GM19328 (cell line): ENCODE measurements at regions not wholly inside any gene's neighbourhood (a gene's known extent, or its start where the extent isn't known, plus 50 kb on each side); places are given as distances from the start of the nearest gene placed in this dataset.
"Not testable (repeated sequence)": the region's sequence is repeated elsewhere in the genome, so short reads cannot be mapped to it uniquely, and the experiment has no call there.

ENCODE experiments used
- ATAC-seq: cut with Tn5 transposase; IDR thresholded peaks from one replicate; pipeline ENCODE4 v1.9.1; 2021; ENCODE audit warnings: mild to moderate bottlenecking, moderate library complexity; ENCODE audit not compliant: unreplicated experiment

- no peak for ATAC-seq
These were observed 339.9 kb downstream of the SFMBT2 start for GRCh38 chr10:7070950-7071349.

DNA sequence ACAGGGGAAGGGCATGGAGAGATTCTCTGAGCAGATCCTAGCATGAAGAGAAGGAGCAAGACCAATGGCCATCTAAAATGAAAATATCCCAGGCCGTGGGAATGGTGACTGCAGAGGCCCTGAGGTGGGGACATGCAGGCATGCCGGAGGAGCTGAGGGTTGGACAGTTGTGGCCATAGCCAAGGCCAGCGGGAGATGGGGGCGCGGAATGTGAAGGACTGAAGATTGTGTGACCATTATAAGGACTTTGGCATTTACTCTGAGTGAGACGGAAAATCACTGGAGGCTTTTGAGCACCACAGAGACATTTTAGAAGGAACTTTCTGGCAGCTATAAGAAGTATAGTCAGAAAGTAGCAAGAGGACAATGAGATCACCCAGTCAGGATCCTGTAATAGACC is 341.1 kb downstream of the SFMBT2 start:
- no peak for ATAC-seq

DNA sequence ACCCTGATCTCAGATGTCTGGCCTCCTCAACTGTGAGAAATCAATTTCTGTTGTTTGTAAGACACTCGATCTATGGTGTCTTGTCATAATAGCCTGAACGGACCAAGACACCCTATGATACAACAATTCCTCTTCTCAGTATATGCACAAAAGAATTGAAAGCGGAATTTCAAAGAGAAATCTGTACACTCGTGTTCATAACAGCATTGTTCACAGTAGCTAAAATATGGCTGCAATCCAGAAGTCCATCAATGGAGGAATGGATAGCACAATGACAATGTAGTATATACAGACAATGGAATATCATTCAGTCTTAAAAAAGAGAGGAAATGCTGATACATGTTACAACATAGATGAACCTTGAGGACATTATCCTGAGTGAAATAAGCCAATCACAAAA is 354.6 kb downstream of the SFMBT2 start:
- ATAC-seq: no peak

- no peak for ATAC-seq
These were observed 355.9 kb downstream of the SFMBT2 start for GRCh38 chr10:7054915-7055314.

DNA sequence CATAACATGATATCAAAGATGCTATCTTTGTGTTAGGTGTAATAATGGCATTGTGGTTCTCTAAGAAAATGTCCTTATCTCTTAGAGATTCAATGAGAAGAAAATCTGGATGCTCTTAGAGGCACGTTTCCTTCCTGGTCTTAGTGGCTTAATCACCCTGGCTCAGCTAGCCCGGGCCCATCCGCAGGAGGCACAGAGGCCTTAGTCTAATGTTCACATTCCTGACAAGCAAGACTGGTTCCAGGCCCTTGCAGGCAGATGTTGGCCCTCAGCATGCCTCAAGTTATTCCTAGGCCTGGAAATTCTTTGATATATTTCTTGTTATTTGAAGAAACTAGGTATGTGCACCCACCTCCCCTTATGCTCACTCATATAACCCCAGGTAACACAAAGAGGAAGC is 357.6 kb downstream of the SFMBT2 start:
- ATAC-seq: no peak

- not testable (repeated sequence) for ATAC-seq
These were observed 360.8 kb downstream of the SFMBT2 start for GRCh38 chr10:7050024-7050423.

DNA sequence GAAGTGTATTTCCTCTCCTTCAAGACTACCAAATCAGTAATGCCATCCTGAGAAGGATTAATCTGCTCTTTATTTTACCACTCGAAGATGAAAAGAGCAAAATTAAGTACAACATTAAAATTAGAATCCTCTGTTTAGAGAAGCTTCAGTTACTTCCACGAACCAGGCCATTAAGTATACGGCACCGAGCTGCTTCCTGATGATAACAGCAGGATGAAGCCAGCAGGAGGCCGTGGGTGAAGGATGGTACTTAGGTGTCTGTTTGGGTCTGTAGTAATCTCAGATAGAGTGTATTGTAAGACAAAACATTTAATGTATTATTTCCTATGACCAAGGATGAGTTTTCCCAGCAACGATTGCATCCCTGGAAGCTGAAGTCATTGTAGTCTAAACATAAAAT is 362.8 kb downstream of the SFMBT2 start:
- no peak for ATAC-seq

DNA sequence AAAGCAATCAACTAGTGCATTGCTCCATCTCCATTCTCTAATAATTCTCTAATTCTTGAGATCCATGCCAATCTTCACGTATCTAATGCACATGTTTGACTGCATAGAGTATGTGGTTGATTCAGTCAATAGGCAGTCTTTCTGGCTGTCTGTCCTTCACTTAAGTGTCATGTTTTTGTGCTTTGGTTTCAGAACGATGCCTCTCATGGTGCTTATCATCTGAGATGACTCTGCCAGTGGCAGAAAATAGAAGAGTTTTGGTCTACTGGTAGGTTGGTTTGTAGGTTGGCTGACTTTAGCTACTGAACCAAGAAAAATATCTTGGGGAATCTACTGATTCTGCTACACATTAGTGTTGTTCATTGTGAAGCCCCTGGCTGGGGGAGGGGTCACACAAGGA is 364.2 kb downstream of the SFMBT2 start:
- peak; percentile 60 for ATAC-seq

- ATAC-seq: peak; percentile 68
These were observed 364.8 kb downstream of the SFMBT2 start for GRCh38 chr10:7045891-7046599.

GRCh38 chr10:7043055-7043653 is 367.7 kb downstream of the SFMBT2 start:
- ATAC-seq: no peak

DNA sequence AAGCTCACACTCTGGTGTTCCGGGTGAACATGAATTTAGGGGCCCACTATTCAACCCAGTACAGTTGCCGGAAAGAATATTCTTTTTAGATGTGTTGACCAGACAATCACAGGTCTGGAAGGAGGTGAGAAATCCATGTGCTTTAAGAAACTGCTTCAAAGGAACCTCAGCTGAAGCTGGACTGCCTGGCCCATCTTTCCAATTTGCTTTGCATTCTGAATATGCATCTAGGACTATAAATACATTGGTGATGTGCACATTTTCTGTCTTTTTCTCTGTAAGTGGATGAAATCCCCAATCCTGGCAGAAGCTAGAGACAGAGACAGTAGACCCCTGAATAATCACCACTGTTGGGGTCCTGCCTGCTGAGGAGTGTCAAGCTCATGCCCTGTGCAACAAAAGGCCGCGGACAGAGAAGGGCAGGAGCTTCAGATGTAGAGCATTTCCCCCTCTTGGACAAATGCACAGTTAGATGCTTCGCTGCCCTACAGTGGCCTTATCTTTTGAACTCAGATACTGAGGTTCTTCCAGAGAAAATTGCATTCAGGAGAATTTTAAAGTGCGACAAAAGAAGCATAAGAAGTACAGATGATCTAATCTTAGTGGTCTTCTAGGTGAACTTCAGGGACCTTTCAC is 368.3 kb downstream of the SFMBT2 start:
- ATAC-seq: no peak

GRCh38 chr10:7042000-7042399 is 368.8 kb downstream of the SFMBT2 start:
- ATAC-seq: no peak

GRCh38 chr10:7040681-7041080 is 370.2 kb downstream of the SFMBT2 start:
- ATAC-seq: no peak

DNA sequence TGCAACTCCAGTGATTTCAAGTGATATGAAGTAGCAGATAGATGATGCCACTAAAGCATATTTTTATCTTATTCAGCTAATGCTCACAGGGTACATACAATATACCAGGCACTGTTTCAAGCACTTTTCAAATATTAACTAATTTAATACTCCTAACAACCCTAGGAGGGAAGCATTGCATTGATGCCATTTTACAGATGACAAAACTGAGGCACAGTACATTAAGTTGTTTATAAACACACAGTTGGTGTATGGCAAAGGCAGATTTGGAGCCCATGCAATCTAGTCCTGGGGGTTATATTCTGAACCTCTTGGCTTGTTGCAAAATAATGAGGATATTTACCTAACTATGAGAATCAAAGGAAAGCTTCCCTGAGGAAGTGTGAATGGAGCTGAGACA is 371.0 kb downstream of the SFMBT2 start:
- no peak for ATAC-seq

GRCh38 chr10:7038416-7038815 is 372.4 kb downstream of the SFMBT2 start:
- ATAC-seq: no peak

DNA sequence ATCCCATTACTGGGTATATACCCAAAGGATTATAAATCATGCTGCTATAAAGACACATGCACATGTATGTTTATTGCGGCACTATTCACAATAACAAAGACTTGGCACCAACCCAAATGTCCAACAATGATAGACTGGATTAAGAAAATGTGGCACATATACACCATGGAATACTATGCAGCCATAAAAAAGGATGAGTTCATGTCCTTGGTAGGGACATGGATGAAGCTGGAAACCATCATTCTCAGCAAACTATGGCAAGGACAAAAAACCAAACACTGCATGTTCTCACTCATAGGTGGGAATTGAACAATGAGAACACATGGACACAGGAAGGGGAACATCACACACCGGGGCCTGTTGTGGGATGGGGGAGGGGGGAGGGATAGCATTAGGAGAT is 373.4 kb downstream of the SFMBT2 start:
- ATAC-seq: not testable (repeated sequence)

DNA sequence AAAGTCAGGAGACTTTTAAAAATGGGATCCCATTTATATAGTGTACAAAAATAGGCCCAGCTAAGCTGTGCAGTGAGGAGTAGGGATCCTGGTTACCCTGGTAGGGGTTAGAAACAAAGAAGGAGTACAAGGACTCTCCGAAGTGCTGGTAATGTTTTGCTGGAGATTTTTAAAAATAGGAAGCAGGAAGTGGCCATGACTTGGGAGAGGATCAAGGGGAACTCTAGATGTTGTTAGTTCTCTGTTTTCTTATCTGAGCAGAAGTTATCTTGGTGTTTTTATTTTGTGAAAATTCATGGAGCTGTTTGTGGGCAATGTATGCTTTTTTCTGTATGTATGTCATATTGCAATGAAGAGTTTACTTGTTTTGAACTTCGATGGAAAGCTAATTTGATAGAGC is 373.9 kb downstream of the SFMBT2 start:
- no peak for ATAC-seq

GRCh38 chr10:7035126-7035761 is 375.6 kb downstream of the SFMBT2 start:
- ATAC-seq: no peak

GRCh38 chr10:7033031-7033430 is 377.8 kb downstream of the SFMBT2 start:
- ATAC-seq: no peak

DNA sequence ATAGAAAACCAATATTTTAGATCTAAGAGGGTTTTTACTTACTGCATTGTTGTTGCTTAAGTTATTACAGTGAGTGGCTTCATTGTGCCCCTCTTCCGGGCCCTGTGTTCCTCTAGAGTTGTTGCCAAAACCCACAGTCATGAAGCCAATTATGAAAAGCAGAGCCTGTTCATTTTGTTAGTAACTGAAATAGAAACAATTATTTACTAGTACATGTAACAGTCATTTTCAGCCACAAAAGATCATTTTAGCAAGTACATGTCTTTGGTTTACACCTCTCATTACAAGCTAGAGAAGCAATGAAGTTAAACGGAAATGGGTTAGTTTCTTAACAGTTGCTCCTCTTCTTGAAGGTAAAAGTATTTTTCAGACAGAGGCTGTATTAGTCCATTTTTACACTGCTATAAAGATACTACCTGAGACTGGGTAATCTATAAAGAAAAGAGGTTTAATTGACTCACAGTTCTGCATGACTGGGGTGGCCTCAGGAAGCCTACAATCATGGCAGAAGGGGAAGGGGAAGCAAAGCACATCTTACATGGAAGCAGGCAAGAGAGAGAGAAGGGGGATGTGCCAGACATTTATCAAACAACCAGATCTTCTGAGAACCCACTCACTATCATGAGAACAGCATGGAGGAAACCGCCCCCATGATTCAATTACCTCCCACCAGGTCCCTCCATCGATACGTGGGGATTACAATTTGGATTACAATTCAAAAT is 380.5 kb downstream of the SFMBT2 start:
- ATAC-seq: no peak

DNA sequence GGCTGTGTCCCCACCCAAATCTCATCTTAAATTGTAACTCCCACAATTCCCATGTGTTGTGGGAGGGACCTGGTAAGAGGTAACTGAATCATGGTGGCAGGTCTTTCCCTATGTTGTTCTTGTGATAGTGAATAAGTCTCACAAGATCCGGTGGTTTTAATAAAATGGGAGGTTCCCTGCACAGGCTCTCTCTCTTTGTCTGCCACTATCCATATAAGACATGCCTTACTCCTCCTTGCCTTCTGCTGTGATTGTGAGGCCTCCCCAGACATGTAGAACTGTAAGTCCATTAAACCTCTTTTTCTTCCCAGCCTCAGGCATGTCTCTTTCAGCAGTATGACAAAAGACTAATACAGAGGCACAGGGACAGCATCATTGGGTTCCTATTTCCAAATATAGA is 381.2 kb downstream of the SFMBT2 start:
- ATAC-seq: no peak
